HUES6 (cell line): ENCODE measurements at regions not wholly inside any gene's neighbourhood (a gene's known extent, or its start where the extent isn't known, plus 50 kb on each side); places are given as distances from the start of the nearest gene placed in this dataset.

Source experiments
- H3K27ac ChIP-seq: 2 replicates; pipeline ENCODE4 v1.7.0; 2013; ENCODE audit warnings: low read depth, mild to moderate bottlenecking, low read length, inconsistent platforms
- H3K27me3 ChIP-seq: 2 replicates; pipeline ENCODE4 v1.6.1; 2013; ENCODE audit warnings: low read length; ENCODE audit not compliant: control insufficient read depth, insufficient read depth
- H3K36me3 ChIP-seq: 2 replicates; pipeline ENCODE4 v1.6.1; 2013; ENCODE audit warnings: low read length; ENCODE audit not compliant: control insufficient read depth, insufficient read depth
- H3K4me1 ChIP-seq: 2 replicates; pipeline ENCODE4 v1.6.1; 2013; ENCODE audit warnings: low read length; ENCODE audit not compliant: control insufficient read depth, insufficient read depth
- H3K4me3 ChIP-seq: 2 replicates; pipeline ENCODE4 v1.5.1; 2013; ENCODE audit warnings: low read depth, low read length
- H3K9ac ChIP-seq: one replicate; pipeline ENCODE4 v1.6.1; 2013; ENCODE audit warnings: mild to moderate bottlenecking, low read length
- H3K9me3 ChIP-seq: 2 replicates; pipeline ENCODE4 v1.6.1; 2013; ENCODE audit warnings: low read depth, low read length; ENCODE audit not compliant: control insufficient read depth, insufficient read depth

GRCh38 chr10:90143937-90144336 is 442.5 kb downstream of the KIF20B start:
- H3K4me1 ChIP-seq: peaks cover 3% of the 10 kb centered on the region; the same call in 1 of the 2 replicates
- H3K27me3 ChIP-seq: no peaks in the 10 kb centered on the region
- H3K27ac ChIP-seq: no peak overlapping the region
- H3K9ac ChIP-seq: no peak overlapping the region
- H3K4me3 ChIP-seq: no peak overlapping the region
- H3K36me3 ChIP-seq: no peaks in the 10 kb centered on the region
- H3K9me3 ChIP-seq: peaks cover 10% of the 10 kb centered on the region; the same call in 1 of the 2 replicates

DNA sequence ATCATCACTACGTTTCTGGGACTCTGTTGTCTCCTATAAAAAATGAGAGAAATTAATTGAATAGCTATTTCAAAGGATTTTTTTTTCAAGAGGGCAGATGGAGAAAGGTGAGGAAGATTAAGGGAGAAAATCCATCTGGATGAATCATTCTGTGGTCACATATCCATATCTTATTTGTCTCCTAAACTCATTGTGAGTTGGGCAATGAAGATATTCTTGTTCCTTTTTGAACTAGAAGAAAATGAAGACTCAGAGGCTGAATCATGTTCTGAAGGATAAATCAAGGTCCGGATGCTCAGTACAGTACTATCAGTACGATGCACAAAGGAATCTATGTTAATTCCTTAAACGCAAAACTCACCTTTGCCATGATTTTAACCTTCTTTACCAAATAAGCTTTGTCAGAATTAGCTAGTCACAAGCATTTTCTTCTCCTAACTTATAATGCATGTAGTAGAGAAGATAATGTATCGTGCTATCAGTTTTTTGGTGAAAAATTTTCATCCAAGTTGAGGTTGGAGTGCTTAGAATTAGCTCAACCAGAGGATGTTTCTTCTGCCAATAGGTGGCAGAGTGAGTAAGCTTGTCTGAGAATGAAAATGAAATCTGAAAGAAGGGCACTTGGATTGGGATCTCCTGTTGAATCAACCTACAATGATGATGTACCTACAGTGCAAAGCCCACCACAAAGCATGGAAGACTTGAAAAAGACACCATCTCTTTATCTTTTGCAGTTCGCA is 446.9 kb downstream of the KIF20B start:
- H3K4me3 ChIP-seq: no peak overlapping the region
- H3K36me3 ChIP-seq: no peaks in the 10 kb centered on the region
- H3K9ac ChIP-seq: no peak overlapping the region
- 0 out of 2 replicates have a peak, but pooled peaks cover 2% of the 10 kb centered on the region for H3K9me3 ChIP-seq
- H3K27me3 ChIP-seq: no peaks in the 10 kb centered on the region
- peaks cover 3% of the 10 kb centered on the region; the same call in 1 of the 2 replicates for H3K4me1 ChIP-seq
- no peak overlapping the region for H3K27ac ChIP-seq

- Histone ChIP-seq H3K27ac (no peak overlapping the region), H3K36me3 (no peaks in the 10 kb centered on the region), H3K9ac (no peak overlapping the region), H3K4me1 (peaks cover 3% of the 10 kb centered on the region; the same call in 1 of the 2 replicates), H3K27me3 (no peaks in the 10 kb centered on the region), H3K4me3 (no peak overlapping the region), H3K9me3 (0 out of 2 replicates have a peak, but pooled peaks cover 2% of the 10 kb centered on the region)
Observed at GRCh38 chr10:90149563-90149962, 448.2 kb downstream of the KIF20B start.

GRCh38 chr10:90162271-90162853 is 461.0 kb downstream of the KIF20B start:
- H3K27me3 ChIP-seq: no peaks in the 10 kb centered on the region
- H3K9me3 ChIP-seq: no peaks in the 10 kb centered on the region
- no peak overlapping the region for H3K9ac ChIP-seq
- H3K4me1 ChIP-seq: no peaks in the 10 kb centered on the region
- no peak overlapping the region for H3K27ac ChIP-seq
- H3K4me3 ChIP-seq: no peak overlapping the region
- no peaks in the 10 kb centered on the region for H3K36me3 ChIP-seq

DNA sequence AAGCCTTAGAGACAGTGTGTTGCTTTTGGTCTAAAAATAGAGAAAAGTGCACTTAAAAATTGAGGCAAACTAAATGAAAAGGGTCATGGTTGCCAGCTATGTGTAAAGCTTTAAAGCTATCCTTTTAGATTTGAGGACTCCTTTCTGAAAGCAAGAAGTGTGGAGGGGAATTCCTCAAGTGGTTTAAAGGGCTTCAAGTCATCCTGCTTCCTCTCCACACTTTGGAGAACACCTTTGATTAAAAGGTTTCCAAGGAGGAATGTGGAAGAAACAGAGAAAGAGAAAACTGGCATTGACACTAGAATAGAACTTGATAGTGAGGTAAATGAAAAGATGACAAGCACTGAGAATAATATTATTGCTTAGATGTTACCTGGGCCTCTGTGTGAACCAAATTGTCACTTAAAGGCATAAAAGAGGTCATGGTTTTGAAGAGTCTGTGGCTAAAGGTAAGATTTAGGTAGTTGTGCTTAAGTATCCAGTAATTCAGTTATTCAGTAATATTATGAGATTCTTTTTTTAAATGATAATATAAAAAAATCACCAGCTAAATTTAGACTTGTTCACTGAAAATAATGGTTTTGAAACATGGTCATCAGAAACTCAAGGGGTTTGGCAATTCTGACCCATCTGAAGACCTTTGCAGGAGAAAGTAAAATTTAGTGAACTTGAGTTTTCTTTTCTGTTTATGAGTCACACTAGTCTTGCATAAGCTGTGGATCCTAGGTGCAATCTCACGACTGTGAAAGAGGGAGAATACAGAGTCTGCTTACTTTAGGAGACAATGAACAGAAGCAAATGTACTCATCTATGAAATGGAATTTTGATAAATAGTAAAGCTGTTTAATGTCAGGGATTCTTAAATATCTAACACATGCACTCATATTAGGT is 466.0 kb downstream of the KIF20B start:
- Histone ChIP-seq H3K27ac (no peak overlapping the region), H3K4me1 (no peaks in the 10 kb centered on the region), H3K36me3 (no peaks in the 10 kb centered on the region)

GRCh38 chr10:90168244-90168643 is 466.9 kb downstream of the KIF20B start:
- no peak overlapping the region for H3K4me3 ChIP-seq

More for the DNA sequence above, 466.0 kb downstream of the KIF20B start:
- Histone ChIP-seq H3K9ac (no peak overlapping the region), H3K27me3 (no peaks in the 10 kb centered on the region), H3K4me3 (no peak overlapping the region), H3K9me3 (no peaks in the 10 kb centered on the region)

GRCh38 chr10:90171014-90171722 is 469.8 kb downstream of the KIF20B start:
- H3K27me3 ChIP-seq: no peaks in the 10 kb centered on the region
- no peaks in the 10 kb centered on the region for H3K4me1 ChIP-seq
- no peak overlapping the region for H3K27ac ChIP-seq
- no peaks in the 10 kb centered on the region for H3K36me3 ChIP-seq
- H3K9ac ChIP-seq: no peak overlapping the region
- H3K4me3 ChIP-seq: no peak overlapping the region
- H3K9me3 ChIP-seq: no peaks in the 10 kb centered on the region

More at GRCh38 chr10:90168244-90168643, 466.9 kb downstream of the KIF20B start:
- H3K4me1 ChIP-seq: no peaks in the 10 kb centered on the region
- H3K36me3 ChIP-seq: no peaks in the 10 kb centered on the region
- no peaks in the 10 kb centered on the region for H3K27me3 ChIP-seq
- no peaks in the 10 kb centered on the region for H3K9me3 ChIP-seq
- no peak overlapping the region for H3K9ac ChIP-seq
- H3K27ac ChIP-seq: no peak overlapping the region

DNA sequence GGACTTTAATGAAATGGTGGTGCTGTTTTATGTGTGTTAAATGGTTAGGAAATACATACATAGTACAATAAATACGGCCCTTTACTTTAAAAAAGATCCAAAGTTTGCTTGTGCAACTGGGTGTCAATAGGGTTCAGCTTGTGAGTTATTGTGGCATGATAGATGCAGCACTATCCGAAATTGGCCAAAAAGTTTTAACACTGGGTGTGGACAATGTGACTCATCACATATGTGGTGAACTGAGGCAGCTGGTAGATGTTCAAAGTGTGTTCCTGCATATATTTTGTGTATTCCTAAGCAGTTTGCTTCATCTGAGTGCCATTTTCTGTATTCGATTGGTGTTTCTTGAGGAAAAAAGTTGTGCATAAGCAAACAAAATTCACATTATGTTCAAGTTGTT is 473.1 kb downstream of the KIF20B start:
- no peak overlapping the region for H3K9ac ChIP-seq
- H3K36me3 ChIP-seq: no peaks in the 10 kb centered on the region
- H3K9me3 ChIP-seq: no peaks in the 10 kb centered on the region
- H3K27ac ChIP-seq: no peak overlapping the region
- no peaks in the 10 kb centered on the region for H3K4me1 ChIP-seq
- H3K4me3 ChIP-seq: no peak overlapping the region
- no peaks in the 10 kb centered on the region for H3K27me3 ChIP-seq

- Histone ChIP-seq H3K36me3 (no peaks in the 10 kb centered on the region), H3K9ac (no peak overlapping the region), H3K27ac (no peak overlapping the region), H3K4me1 (no peaks in the 10 kb centered on the region), H3K4me3 (no peak overlapping the region), H3K27me3 (no peaks in the 10 kb centered on the region), H3K9me3 (no peaks in the 10 kb centered on the region)
Observed at GRCh38 chr10:90175161-90175681, 473.8 kb downstream of the KIF20B start.

DNA sequence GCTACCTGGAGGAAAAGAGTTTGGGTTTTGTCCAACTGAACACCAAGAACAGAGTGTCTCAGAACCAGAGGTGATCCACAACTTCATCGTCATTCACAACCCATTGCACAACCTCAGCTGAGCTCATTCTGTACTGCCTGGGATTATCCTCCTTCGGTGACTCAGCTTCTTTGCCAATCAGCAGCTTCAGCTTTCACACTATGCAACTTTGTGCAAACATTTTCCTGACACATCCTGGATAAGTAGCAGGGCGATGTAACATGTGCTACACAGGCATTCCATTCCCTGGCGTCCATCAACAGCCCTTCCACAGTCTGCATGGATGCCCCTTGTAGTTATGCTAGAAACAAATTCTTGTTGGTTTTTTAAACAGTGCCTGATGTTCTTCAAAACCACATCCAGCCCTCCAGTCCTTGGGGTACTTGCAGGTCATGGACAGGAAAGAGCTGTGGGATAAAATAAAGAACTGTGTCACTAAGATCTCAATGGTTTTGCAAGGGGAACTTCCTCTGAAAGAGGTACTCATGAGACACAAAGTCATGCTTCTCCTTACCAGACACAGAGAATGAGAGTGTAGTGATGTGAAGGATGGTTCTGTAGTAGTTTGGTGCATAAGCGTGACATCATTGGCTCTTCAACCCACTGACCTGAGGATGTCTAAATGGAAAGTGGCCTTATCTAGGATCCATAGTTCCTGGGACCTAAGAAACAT is 478.5 kb downstream of the KIF20B start:
- no peak overlapping the region for H3K4me3 ChIP-seq
- H3K27ac ChIP-seq: no peak overlapping the region
- H3K36me3 ChIP-seq: no peaks in the 10 kb centered on the region
- no peaks in the 10 kb centered on the region for H3K9me3 ChIP-seq
- no peak overlapping the region for H3K9ac ChIP-seq
- H3K27me3 ChIP-seq: no peaks in the 10 kb centered on the region
- H3K4me1 ChIP-seq: no peaks in the 10 kb centered on the region
